ENCODE measurements at regions not wholly inside any gene's neighbourhood (a gene's known extent, or its start where the extent isn't known, plus 50 kb on each side); places are given as distances from the start of the nearest gene placed in this dataset.

DNA sequence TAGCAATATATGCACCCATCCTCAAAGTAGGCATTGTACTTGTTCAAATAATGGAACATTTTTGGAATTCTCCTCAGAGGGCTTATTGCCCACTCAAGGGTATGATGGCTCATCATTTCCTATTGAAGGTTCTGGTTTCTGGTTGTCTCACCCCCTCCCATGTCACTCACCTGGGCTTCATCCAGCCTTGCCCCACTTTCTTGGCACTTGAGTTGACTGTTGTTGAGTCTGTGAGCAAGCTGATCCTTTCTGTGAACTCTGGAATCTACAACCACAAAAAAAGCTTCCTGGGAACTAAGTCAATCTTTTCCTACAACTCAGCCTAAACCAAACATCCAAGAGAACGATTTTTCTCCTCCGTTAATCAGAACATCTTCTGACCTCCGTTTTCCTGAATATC is 73.9 kb upstream of the ANKH start:
- Histone ChIP-seq H3K4me3 (ENCODE audit: low read depth, low read length) (no peak overlapping the region), H2BK12ac (ENCODE audit: low read length) (no peak overlapping the region), H3K23ac (ENCODE audit: low read length) (no peak overlapping the region), H4K91ac (ENCODE audit: low read depth, low read length) (no peak overlapping the region), H3K27me3 (ENCODE audit: insufficient read depth, low read length) (no peaks in the 10 kb centered on the region), H2BK5ac (ENCODE audit: low read depth, low read length, poor library complexity) (no peak overlapping the region), H4K8ac (ENCODE audit: low read depth, low read length) (no peak overlapping the region), H3K14ac (ENCODE audit: low read length) (no peak overlapping the region), H3K4ac (ENCODE audit: low read depth, low read length) (no peak overlapping the region), H3K79me1 (ENCODE audit: low read length) (peaks cover 2% of the 10 kb centered on the region), H3K27ac (ENCODE audit: low read depth, low read length) (no peak overlapping the region), H3K18ac (ENCODE audit: low read length) (no peak overlapping the region), H4K12ac (ENCODE audit: low read depth, low read length) (no peak overlapping the region), H2AK5ac (ENCODE audit: low read length) (no peak overlapping the region), H2AFZ (ENCODE audit: insufficient read depth, low read length, poor library complexity) (no peak overlapping the region), H3K36me3 (ENCODE audit: control insufficient read depth in 1 of 2, insufficient read depth in 2 of 2, low read length in 2 of 2) (no peaks in the 10 kb centered on the region), H3K4me2 (ENCODE audit: low read length) (no peak overlapping the region), H3K9ac (ENCODE audit: low read length) (no peak overlapping the region), H3K79me2 (ENCODE audit: control insufficient read depth, insufficient read depth, low read length, poor library complexity) (no peaks in the 10 kb centered on the region), H3K4me1 (ENCODE audit: control insufficient read depth in 1 of 2, insufficient read depth in 2 of 2, low read length in 2 of 2) (peaks cover 4 to 7% of the 10 kb centered on the region in 2 experiments), H3K9me3 (ENCODE audit: insufficient read depth, low read depth, low read length) (no peaks in the 10 kb centered on the region), H2BK120ac (ENCODE audit: insufficient read depth, low read length, poor library complexity) (no peak overlapping the region)
- no CpG with 5 or more reads among the region's 3 CpGs for WGBS (ENCODE audit: extremely low coverage, insufficient coverage, insufficient read length)
- DNase-seq, result no peak

DNA sequence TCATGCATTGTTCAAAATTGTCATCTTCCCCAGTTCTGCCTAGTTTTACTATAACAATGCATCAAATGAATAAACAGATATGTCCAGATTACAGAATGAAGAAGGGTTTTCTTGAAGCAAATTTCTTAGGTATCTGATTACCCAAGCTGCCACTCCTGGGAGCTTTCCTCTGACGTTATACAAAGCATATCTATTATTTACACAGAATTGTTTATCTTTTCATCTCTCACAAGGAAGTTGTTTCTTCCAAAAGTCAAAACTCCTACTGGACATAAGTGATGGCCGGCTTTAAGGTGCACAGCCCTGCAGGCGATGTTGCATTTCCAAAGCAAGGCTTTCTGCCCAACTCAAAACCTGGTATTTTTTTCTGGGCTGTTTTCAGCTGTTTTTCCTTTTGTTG is 73.4 kb upstream of the ANKH start:
- H2BK5ac ChIP-seq (ENCODE audit: low read depth, low read length, poor library complexity), result no peak overlapping the region
- H3K4ac ChIP-seq (ENCODE audit: low read depth, low read length), result no peak overlapping the region
- no peak overlapping the region for H2BK12ac ChIP-seq (ENCODE audit: low read length)
- H3K4me1 ChIP-seq (ENCODE audit: control insufficient read depth in 1 of 2, insufficient read depth in 2 of 2, low read length in 2 of 2), result peaks cover 4 to 7% of the 10 kb centered on the region in 2 experiments
- H3K27ac ChIP-seq (ENCODE audit: low read depth, low read length), result no peak overlapping the region
- H3K4me2 ChIP-seq (ENCODE audit: low read length), result no peak overlapping the region
- no peak overlapping the region for H4K91ac ChIP-seq (ENCODE audit: low read depth, low read length)
- no peak for DNase-seq
- H4K8ac ChIP-seq (ENCODE audit: low read depth, low read length), result no peak overlapping the region
- H3K4me3 ChIP-seq (ENCODE audit: low read depth, low read length), result no peak overlapping the region
- no peak overlapping the region for H2AFZ ChIP-seq (ENCODE audit: insufficient read depth, low read length, poor library complexity)
- no peak overlapping the region for H2AK5ac ChIP-seq (ENCODE audit: low read length)
- no peak overlapping the region for H3K23ac ChIP-seq (ENCODE audit: low read length)
- H3K9me3 ChIP-seq (ENCODE audit: insufficient read depth, low read depth, low read length), result no peaks in the 10 kb centered on the region
- H3K14ac ChIP-seq (ENCODE audit: low read length), result no peak overlapping the region
- WGBS (ENCODE audit: extremely low coverage, insufficient coverage, insufficient read length), result no CpG with 5 or more reads among the region's 3 CpGs
- H3K79me2 ChIP-seq (ENCODE audit: control insufficient read depth, insufficient read depth, low read length, poor library complexity), result no peaks in the 10 kb centered on the region
- H3K36me3 ChIP-seq (ENCODE audit: control insufficient read depth in 1 of 2, insufficient read depth in 2 of 2, low read length in 2 of 2), result no peaks in the 10 kb centered on the region
- no peak overlapping the region for H4K12ac ChIP-seq (ENCODE audit: low read depth, low read length)
- no peaks in the 10 kb centered on the region for H3K27me3 ChIP-seq (ENCODE audit: insufficient read depth, low read length)
- peaks cover 2% of the 10 kb centered on the region for H3K79me1 ChIP-seq (ENCODE audit: low read length)
- no peak overlapping the region for H3K9ac ChIP-seq (ENCODE audit: low read length)
- H3K18ac ChIP-seq (ENCODE audit: low read length), result no peak overlapping the region
- H2BK120ac ChIP-seq (ENCODE audit: insufficient read depth, low read length, poor library complexity), result no peak overlapping the region

DNA sequence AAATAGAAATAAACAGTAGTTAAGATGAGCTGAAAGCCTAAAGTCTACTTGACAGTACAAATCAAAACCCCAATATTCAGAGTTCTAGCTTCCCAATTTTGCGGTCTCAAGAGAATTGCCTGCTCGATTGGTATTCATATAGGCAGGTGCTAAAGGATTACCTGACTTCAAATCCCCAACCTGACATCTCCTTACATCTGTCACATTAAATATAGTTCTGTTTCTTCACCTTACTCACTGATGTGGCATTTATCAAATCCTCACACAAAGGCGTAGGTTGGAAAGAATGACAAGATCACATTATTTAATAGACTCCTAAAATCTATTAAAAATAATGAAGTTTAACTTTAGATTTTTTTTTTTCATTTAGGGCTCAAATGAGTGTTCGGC is 72.8 kb upstream of the ANKH start:
- peaks cover 4 to 7% of the 10 kb centered on the region in 2 experiments for H3K4me1 ChIP-seq (ENCODE audit: control insufficient read depth in 1 of 2, insufficient read depth in 2 of 2, low read length in 2 of 2)

DNA sequence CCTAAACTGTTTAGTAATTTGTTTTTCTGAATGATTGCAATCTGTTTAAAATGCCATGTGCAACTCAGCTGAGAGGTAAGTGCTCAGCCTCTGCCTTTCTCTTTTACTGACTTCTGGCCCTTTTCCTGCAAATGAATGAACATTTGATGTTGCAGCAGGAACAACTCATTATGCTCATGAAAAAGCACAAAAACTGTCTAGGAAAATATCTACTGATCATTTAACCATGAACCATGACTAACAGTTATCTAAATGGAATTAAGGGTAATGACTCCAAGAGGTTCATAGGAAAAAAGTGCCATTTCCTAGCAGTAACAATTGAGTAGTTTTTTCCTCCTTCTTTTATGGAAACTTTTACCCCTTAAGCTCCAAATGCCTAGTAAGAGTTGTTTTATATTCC is 70.6 kb upstream of the ANKH start:
- Histone ChIP-seq H3K27me3 (ENCODE audit: insufficient read depth, low read length) (no peaks in the 10 kb centered on the region), H3K4me2 (ENCODE audit: low read length) (no peak overlapping the region), H2BK5ac (ENCODE audit: low read depth, low read length, poor library complexity) (no peak overlapping the region), H3K14ac (ENCODE audit: low read length) (no peak overlapping the region), H3K18ac (ENCODE audit: low read length) (no peak overlapping the region), H3K79me2 (ENCODE audit: control insufficient read depth, insufficient read depth, low read length, poor library complexity) (no peaks in the 10 kb centered on the region), H2AK5ac (ENCODE audit: low read length) (no peak overlapping the region), H4K12ac (ENCODE audit: low read depth, low read length) (no peak overlapping the region), H3K9me3 (ENCODE audit: insufficient read depth, low read depth, low read length) (no peaks in the 10 kb centered on the region), H2BK12ac (ENCODE audit: low read length) (no peak overlapping the region), H2AFZ (ENCODE audit: insufficient read depth, low read length, poor library complexity) (no peak overlapping the region), H3K4me1 (ENCODE audit: control insufficient read depth in 1 of 2, insufficient read depth in 2 of 2, low read length in 2 of 2) (peaks cover 3 to 6% of the 10 kb centered on the region in 2 experiments), H3K23ac (ENCODE audit: low read length) (no peak overlapping the region), H4K8ac (ENCODE audit: low read depth, low read length) (no peak overlapping the region), H3K9ac (ENCODE audit: low read length) (no peak overlapping the region), H4K91ac (ENCODE audit: low read depth, low read length) (no peak overlapping the region), H3K4me3 (ENCODE audit: low read depth, low read length) (no peak overlapping the region), H3K4ac (ENCODE audit: low read depth, low read length) (no peak overlapping the region), H3K36me3 (ENCODE audit: control insufficient read depth in 1 of 2, insufficient read depth in 2 of 2, low read length in 2 of 2) (no peaks in the 10 kb centered on the region), H3K79me1 (ENCODE audit: low read length) (peaks cover 2% of the 10 kb centered on the region), H2BK120ac (ENCODE audit: insufficient read depth, low read length, poor library complexity) (no peak overlapping the region), H3K27ac (ENCODE audit: low read depth, low read length) (no peak overlapping the region)
- no peak for DNase-seq

More for the DNA sequence above, 72.8 kb upstream of the ANKH start:
- Histone ChIP-seq H3K79me1 (ENCODE audit: low read length) (peaks cover 2% of the 10 kb centered on the region), H3K4ac (ENCODE audit: low read depth, low read length) (no peak overlapping the region), H3K27ac (ENCODE audit: low read depth, low read length) (no peak overlapping the region), H3K9ac (ENCODE audit: low read length) (no peak overlapping the region), H2BK12ac (ENCODE audit: low read length) (no peak overlapping the region), H4K8ac (ENCODE audit: low read depth, low read length) (no peak overlapping the region), H2AFZ (ENCODE audit: insufficient read depth, low read length, poor library complexity) (no peak overlapping the region), H2BK5ac (ENCODE audit: low read depth, low read length, poor library complexity) (no peak overlapping the region), H4K91ac (ENCODE audit: low read depth, low read length) (no peak overlapping the region), H2BK120ac (ENCODE audit: insufficient read depth, low read length, poor library complexity) (no peak overlapping the region), H3K23ac (ENCODE audit: low read length) (no peak overlapping the region), H3K14ac (ENCODE audit: low read length) (no peak overlapping the region), H3K36me3 (ENCODE audit: control insufficient read depth in 1 of 2, insufficient read depth in 2 of 2, low read length in 2 of 2) (no peaks in the 10 kb centered on the region), H4K12ac (ENCODE audit: low read depth, low read length) (no peak overlapping the region), H3K4me3 (ENCODE audit: low read depth, low read length) (no peak overlapping the region), H3K4me2 (ENCODE audit: low read length) (no peak overlapping the region), H3K27me3 (ENCODE audit: insufficient read depth, low read length) (no peaks in the 10 kb centered on the region), H2AK5ac (ENCODE audit: low read length) (no peak overlapping the region), H3K79me2 (ENCODE audit: control insufficient read depth, insufficient read depth, low read length, poor library complexity) (no peaks in the 10 kb centered on the region), H3K9me3 (ENCODE audit: insufficient read depth, low read depth, low read length) (no peaks in the 10 kb centered on the region), H3K18ac (ENCODE audit: low read length) (no peak overlapping the region)
- DNase-seq, result no peak
- no CpG with 5 or more reads among the region's 4 CpGs for WGBS (ENCODE audit: extremely low coverage, insufficient coverage, insufficient read length)
